Fibroblast of skin of left biceps (primary cell): ENCODE measurements at regions not wholly inside any gene's neighbourhood (a gene's known extent, or its start where the extent isn't known, plus 50 kb on each side); places are given as distances from the start of the nearest gene placed in this dataset.
A peak's percentile ranks its signal among the peaks of the same experiment; 100 is the strongest.

ENCODE experiments used
- DNase-seq, 2 experiments: peaks; one replicate each; pipeline ENCODE4 v3.0.0-alpha.2; 2013; ENCODE audit warnings: low read depth in 2 of 2

- DNase-seq = no peak
These were observed 89.6 kb upstream of the PTPRR start for GRCh38 chr12:71010143-71010479.

DNA sequence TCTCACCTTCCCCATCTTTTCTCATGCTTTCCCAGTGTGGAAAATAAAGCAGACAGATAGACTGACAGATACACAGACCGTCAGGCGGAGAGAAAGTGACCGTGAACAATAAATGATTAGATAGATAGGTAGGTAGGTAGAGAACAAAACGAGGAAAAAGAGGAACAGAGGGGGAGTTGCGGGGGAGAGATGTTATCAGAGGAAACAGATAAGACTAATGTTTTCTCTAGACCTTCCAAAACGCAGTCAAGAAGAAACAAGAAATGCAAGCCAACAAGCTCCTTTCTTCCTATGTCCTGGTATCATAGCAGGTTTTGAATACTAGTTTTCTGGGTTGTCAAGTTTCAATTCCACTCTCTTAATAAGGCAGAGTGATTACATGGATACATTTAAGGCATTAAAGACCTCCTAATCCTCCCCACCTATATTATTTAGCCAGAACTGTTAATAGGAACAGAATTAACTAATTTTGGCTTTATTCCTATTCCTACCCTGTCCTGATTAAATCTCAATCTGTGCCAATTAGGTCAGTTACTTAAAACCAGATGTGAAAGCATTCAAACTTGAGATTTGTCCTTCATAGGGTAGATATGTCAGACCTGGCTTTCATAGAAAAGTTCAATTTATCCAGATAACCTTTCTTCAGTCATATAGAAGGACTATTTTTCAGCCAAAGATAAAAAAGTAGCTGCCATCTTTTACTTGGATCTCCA lies 89.0 kb upstream of the PTPRR start:
- no peak for DNase-seq

DNA sequence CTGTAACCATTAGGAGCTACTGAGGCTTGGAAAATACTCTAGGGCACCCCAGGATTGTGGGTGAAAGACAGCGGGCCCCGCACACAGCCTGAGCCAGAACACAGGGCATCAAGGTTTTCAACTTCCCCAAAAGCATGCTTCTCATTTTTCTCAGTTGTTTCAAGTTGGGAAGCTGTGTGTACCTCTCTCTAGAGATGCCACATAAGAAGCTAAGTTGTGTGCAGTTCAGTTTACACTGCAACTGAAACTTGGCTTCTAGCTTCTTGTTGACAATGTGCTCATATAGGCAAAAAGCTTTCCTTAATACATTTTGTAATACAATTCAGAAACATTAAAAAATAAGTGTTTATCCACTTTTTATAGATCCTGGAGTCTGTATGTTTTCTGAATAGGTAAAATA lies 88.1 kb upstream of the PTPRR start:
- no peak for DNase-seq

- DNase-seq = peak in 1 of 2 experiments; percentile 16
These were observed 87.4 kb upstream of the PTPRR start for GRCh38 chr12:71007781-71008404.

- DNase-seq = no peak
These were observed 86.5 kb upstream of the PTPRR start for GRCh38 chr12:71007020-71007419.

DNA sequence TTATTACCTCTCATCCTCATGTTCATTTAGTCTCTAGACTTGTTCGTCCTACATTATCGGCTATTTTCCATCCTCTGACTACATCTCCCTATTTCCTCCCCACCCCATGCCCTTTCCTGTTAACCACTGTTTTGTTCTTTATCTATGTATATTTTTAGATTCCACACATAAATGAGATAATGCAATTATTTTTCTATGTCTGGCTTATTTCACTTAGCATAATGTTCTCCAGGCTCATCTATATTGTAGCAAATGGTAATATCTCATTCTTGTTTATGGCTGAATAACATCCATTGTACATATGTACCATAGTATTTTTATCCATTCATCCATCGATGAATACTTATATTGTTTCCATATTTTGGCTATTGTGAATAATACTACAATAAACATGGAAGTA lies 84.6 kb upstream of the PTPRR start:
- no peak for DNase-seq

- no peak for DNase-seq
These were observed 84.0 kb upstream of the PTPRR start for GRCh38 chr12:71004578-71004977.

DNA sequence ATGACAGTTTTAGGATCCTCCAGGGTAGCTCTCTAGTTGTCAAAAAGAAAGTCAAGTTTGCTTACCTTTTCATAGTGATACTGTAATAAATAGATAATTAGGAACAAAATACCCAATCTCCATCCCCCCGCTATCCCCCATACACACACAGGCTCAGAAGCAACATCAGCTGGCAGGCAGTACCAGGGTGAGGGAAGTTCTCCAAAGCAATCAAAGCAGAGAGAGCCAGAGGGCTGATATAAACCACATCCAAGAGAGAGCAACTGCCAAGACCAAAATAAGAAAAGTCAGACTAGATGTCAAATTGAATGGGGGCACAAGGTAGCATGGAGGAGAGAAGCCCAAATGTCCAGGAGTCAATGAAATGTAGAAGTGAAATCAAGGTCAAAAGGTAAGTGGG lies 80.2 kb upstream of the PTPRR start:
- DNase-seq = no peak

DNA sequence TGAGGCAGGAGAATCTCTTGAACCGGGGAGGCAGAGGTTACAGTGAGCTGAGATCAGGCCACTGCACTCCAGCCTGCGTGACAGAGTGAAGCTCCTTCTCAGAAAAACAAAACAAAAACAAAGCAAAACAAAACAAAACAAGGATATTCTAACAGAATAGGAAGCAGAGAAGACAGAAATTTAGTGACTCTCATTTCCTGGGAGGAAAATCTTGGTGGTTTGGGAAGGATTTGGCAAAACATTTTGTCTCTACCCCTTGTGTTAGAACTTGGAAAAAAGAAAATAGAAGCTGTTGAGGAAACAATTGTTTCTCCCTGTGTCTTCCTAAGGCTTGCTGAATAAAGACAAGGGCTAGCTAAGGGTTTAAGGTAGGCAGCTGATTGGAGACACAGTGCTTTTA lies 79.7 kb upstream of the PTPRR start:
- DNase-seq = no peak

- DNase-seq = peak; percentile 78 to 80
These were observed 73.8 kb upstream of the PTPRR start for GRCh38 chr12:70994217-70994788.

DNA sequence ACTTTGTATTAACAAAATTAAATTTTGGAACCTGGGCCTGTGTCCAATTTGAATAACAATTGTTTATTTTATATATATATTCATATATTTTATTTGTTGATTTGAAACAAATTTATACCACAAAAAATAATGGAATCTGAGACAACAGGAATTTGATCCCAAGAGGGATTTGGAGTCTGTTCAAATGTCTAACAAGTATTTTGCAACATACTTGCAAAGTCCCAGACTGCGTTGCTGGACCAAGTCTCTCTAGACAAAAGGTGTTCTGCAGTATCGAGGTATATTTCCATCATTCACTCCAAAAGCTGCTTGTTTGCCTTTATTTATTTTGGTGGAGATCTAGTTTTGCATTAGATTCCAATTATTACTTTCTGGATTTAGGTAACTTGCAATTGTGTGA lies 68.7 kb upstream of the PTPRR start:
- no peak for DNase-seq

DNA sequence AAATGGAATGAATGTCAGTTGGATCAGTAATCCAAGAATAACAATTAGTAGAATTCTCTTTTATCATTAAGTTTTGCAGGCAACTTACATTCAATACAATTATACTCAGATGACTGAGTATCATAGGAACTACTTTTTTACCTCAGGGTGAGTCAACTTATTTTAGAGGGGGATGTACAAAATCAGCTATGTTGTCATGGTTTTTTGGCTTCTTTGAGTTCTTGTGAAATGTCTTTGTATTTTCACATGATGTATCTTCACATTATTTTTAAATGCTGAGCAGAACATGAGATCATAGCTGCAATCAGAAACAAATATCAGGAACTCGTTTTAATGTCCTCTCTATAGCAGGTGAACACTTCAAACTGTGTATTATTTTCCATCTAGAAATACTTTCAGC lies 65.3 kb upstream of the PTPRR start:
- peak in 1 of 2 experiments; percentile 39 for DNase-seq

DNA sequence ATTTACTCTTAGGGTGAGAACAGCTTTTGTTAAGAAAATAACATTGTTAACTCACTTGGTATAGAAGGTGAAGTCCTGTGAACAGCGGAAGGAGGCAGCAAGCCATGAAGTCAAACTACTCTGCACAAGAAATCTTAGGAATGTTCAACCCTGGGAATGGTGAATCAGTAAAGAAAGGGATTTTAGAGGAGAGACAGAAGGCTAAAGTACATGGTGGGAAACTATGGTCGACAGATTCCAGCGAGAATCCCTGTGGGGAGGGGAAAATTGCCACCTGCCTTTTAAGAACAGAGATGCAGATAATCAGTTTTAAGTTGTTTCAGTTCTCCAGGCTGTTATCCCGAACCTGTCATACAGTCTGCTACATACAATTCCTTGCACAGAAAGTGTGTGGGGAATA lies 63.2 kb upstream of the PTPRR start:
- DNase-seq = no peak

- DNase-seq = peak in 1 of 2 experiments; percentile 25
These were observed 62.5 kb upstream of the PTPRR start for GRCh38 chr12:70982991-70983390.

GRCh38 chr12:70982286-70982685 lies 61.7 kb upstream of the PTPRR start:
- DNase-seq = no peak

DNA sequence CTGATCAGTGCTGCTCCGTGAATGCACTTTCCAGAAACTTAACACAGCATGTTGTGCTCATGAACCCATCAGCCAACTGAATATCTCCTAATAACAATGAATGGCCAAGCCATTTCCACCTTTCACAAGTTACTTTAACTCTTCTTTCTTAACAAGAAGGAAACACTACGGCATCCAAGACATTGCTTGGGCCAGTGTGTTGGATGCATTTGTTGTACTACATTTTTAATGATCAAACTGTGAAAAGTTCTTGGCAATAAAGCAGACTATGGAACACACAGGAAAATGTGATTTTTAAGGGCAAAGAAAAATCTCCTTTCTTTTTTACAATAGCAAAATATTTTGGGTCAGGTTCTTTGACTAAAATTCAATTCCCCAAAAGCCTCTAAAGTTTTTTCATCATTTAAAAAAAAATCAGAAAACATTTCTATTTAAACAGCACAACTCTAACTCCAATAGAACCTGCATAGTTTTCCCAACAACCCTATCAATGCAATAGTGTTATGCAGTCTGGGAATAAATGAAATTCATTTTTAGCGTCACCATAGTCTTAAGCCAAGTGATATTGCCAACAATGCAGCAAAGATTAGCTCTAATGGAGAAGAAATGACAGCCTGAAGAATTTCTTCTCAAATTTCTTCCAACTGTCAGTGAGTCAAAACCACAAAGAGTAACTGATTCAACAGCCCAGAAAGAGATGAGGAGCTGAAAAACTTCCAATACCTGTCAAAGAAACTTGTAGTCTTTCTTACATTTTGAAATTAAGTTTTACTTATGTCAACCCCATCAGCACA lies 50.7 kb upstream of the PTPRR start:
- DNase-seq = peak; percentile 45 to 50
